A673 (cell line): ENCODE measurements at regions not wholly inside any gene's neighbourhood (a gene's known extent, or its start where the extent isn't known, plus 50 kb on each side); places are given as distances from the start of the nearest gene placed in this dataset.
"Not testable (repeated sequence)": the region's sequence is repeated elsewhere in the genome, so short reads cannot be mapped to it uniquely, and the experiment has no call there.

Experiments
- BruUV-seq: library from RNA; stranded (reverse); fragments of 400-500 nt; replicated peaks from 2 replicates; lab custom pipeline; 2021; lab: Mats Ljungman, UMichigan
- CTCF ChIA-PET: fragments of 300-600 bp; sonication (Branson Sonifier 250); formaldehyde crosslinking; loops from one replicate; lab custom pipeline; 2022; ENCODE audit warnings: antibody characterized with exemption; lab: Charles Lee
- POLR2A ChIA-PET: fragments of 300-600 bp; sonication (Branson Sonifier 250); formaldehyde crosslinking; loops from one replicate; lab custom pipeline; 2022; ENCODE audit warnings: antibody characterized with exemption; ENCODE audit not compliant: low non-redundant PET; lab: Charles Lee
- DNase-seq: peaks from one replicate; pipeline ENCODE4 v3.0.0-alpha.2; 2015; ENCODE audit warnings: low spot score
- H3K27ac ChIP-seq: fragments of 200-600 bp; sonication (generic); 2 replicates; pipeline ENCODE4 v1.5.1; 2016; ENCODE audit warnings: mixed run types, low read depth, mild to moderate bottlenecking, mixed read lengths, antibody characterized with exemption, low read length; ENCODE audit not compliant: poor library complexity, severe bottlenecking
- H3K27me3 ChIP-seq: fragments of 200-600 bp; sonication (generic); replicated peaks from 2 replicates; pipeline ENCODE4 v1.6.1; 2017; ENCODE audit warnings: mixed run types, low read depth, mild to moderate bottlenecking, mixed read lengths, antibody characterized with exemption, low read length; ENCODE audit not compliant: insufficient read depth, poor library complexity
- H3K36me3 ChIP-seq: fragments of 200-600 bp; sonication (generic); 2 replicates; pipeline ENCODE4 v1.6.1; 2016; ENCODE audit warnings: mixed run types, mild to moderate bottlenecking, mixed read lengths, antibody characterized with exemption, low read length; ENCODE audit not compliant: insufficient read depth, poor library complexity, severe bottlenecking
- H3K4me1 ChIP-seq: fragments of 200-600 bp; sonication (generic); 2 replicates; pipeline ENCODE4 v1.6.1; 2017; ENCODE audit warnings: mixed run types, mild to moderate bottlenecking, mixed read lengths, antibody characterized with exemption, low read length; ENCODE audit not compliant: insufficient read depth, poor library complexity, severe bottlenecking
- H3K4me3 ChIP-seq: fragments of 200-600 bp; sonication (generic); 2 replicates; pipeline ENCODE4 v1.5.1; 2016; ENCODE audit warnings: low read depth, mixed run types, mild to moderate bottlenecking, mixed read lengths, low read length; ENCODE audit not compliant: poor library complexity, severe bottlenecking
- H3K9me3 ChIP-seq: fragments of 200-600 bp; sonication (generic); 2 replicates; pipeline ENCODE4 v1.6.1; 2016; ENCODE audit warnings: mixed run types, low read depth, mild to moderate bottlenecking, mixed read lengths, antibody characterized with exemption, low read length; ENCODE audit not compliant: poor library complexity, severe bottlenecking
- CTCF ChIP-seq: fragments of 300-800, 200-600 bp; sonication (generic); conservative IDR thresholded peaks from 2 replicates; pipeline ENCODE4 v1.5.1; 2017; ENCODE audit warnings: low read depth, mild to moderate bottlenecking, antibody characterized with exemption, low read length, moderate library complexity, mixed read lengths
- EZH2 ChIP-seq: fragments of 200-600 bp; sonication (generic); IDR thresholded peaks from 2 replicates; pipeline ENCODE4 v1.6.1; 2017; ENCODE audit warnings: borderline replicate concordance, low read depth, mild to moderate bottlenecking, mixed read lengths, antibody characterized with exemption, low read length; ENCODE audit not compliant: poor library complexity, severe bottlenecking
- intact Hi-C: fragments of 100-400 bp; cut with micrococcal nuclease; formaldehyde crosslinking; loops from one replicate; pipeline ENCODE4 v1.10.0; 2022; ENCODE audit not compliant: unreplicated experiment

- POLR2A ChIA-PET: no interaction called here
- Histone ChIP-seq H3K4me3 (no peak overlapping the region), H3K27ac (no peak overlapping the region), H3K4me1 (no peaks in the 10 kb centered on the region), H3K27me3 (no peaks in the 10 kb centered on the region), H3K36me3 (no peaks in the 10 kb centered on the region), H3K9me3 (no peaks in the 10 kb centered on the region)
- TF ChIP-seq EZH2 (no peak), CTCF (no peak)
- no peak for DNase-seq
- CTCF ChIA-PET: no interaction called here
- intact Hi-C loops: no loop called here
- BruUV-seq: no TSS peak
These were observed 1240.7 kb downstream of the BRINP3 start for GRCh38 chr1:189237008-189237407.

DNA sequence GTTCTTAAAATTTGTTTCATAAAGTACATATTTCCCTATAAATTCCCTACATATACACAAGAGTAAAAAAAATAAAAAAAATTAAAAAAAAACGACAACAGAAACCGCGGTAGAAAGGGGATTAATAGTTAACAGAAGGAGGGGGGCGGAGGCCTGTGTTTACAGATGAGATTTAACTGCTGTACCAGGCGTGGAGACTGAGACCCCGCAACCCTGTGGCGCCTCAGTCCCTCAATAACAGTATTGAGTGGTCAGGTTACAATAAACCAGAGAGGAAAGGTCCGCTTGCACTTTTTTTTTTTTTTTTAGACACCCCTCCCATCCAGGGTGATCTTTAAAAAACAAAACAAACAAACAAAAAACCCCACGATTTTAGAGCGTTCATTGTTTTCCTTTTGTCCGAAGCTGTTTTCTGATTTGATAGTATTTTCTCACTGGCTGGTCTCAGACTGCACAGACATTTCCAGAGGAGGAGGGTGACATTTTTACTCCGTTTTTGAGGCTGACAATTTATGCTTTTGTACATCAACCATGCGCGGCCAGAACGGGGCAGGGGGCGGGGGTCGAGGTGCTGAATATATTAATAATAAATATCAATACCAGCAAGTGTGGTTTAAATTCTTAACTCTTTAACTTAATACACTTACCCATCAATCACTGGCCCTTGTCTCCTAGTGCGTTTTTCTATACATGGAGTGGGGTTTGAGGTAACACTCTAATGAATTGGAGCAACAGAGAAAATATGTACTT, 1223.9 kb downstream of the BRINP3 start:
- no peaks in the 10 kb centered on the region for H3K9me3 ChIP-seq
- no peaks in the 10 kb centered on the region for H3K27me3 ChIP-seq
- H3K27ac ChIP-seq: no peak overlapping the region
- no TSS peak for BruUV-seq
- intact Hi-C loops: no loop called here
- POLR2A ChIA-PET: no interaction called here
- no peaks in the 10 kb centered on the region for H3K4me1 ChIP-seq
- no peak for DNase-seq
- no peak for TF ChIP-seq CTCF
- no peak for TF ChIP-seq EZH2
- H3K36me3 ChIP-seq: no peaks in the 10 kb centered on the region
- CTCF ChIA-PET: no interaction called here
- H3K4me3 ChIP-seq: no peak overlapping the region

GRCh38 chr1:189261128-189261527, 1216.5 kb downstream of the BRINP3 start:
- H3K36me3 ChIP-seq, H3K4me1 ChIP-seq, POLR2A ChIA-PET, H3K4me3 ChIP-seq, CTCF ChIA-PET, H3K27me3 ChIP-seq, H3K27ac ChIP-seq, H3K9me3 ChIP-seq, intact Hi-C loops, DNase-seq, BruUV-seq: not testable (repeated sequence)

GRCh38 chr1:189269011-189269410, 1208.7 kb downstream of the BRINP3 start:
- TF ChIP-seq CTCF (no peak), EZH2 (no peak)
- CTCF ChIA-PET: interaction anchor here (0.6 kb wide), 1 partner anchor 46 kb away, joined by 3 read pairs; no protein-coding TSS in a partner anchor
- no peaks in the 10 kb centered on the region for H3K27me3 ChIP-seq
- no peaks in the 10 kb centered on the region for H3K36me3 ChIP-seq
- H3K9me3 ChIP-seq: peaks cover 20% of the 10 kb centered on the region
- H3K4me1 ChIP-seq: no peaks in the 10 kb centered on the region
- no peak overlapping the region for H3K27ac ChIP-seq
- H3K4me3 ChIP-seq: no peak overlapping the region
- intact Hi-C loops: no loop called here
- no TSS peak for BruUV-seq
- peak; percentile 27 for DNase-seq
- POLR2A ChIA-PET: no interaction called here
